ENCODE measurements at regions not wholly inside any gene's neighbourhood (a gene's known extent, or its start where the extent isn't known, plus 50 kb on each side); places are given as distances from the start of the nearest gene placed in this dataset.

GRCh38 chr6:40753675-40754448 is 166.7 kb upstream of the LRFN2 start:
- intact Hi-C loops (cut with micrococcal nuclease; ENCODE audit: unreplicated experiment) = no loop called here
- no peak overlapping the region for H3K4me3 ChIP-seq (ENCODE audit: low read depth, low read length, poor library complexity, severe bottlenecking)
- POLR2A ChIA-PET (ENCODE audit: low non-redundant PET) = no interaction called here

GRCh38 chr6:40753048-40753447 is 165.9 kb upstream of the LRFN2 start:
- intact Hi-C loops (cut with micrococcal nuclease; ENCODE audit: unreplicated experiment) = no loop called here
- ChIA-PET CTCF (no interaction called here), POLR2A (ENCODE audit: low non-redundant PET) (no interaction called here)
- Histone ChIP-seq H3K27ac (ENCODE audit: low read depth, low read length, poor library complexity, severe bottlenecking) (no peak overlapping the region), H3K4me1 (ENCODE audit: insufficient read depth, low read length, poor library complexity, severe bottlenecking) (no peaks in the 10 kb centered on the region), H3K36me3 (ENCODE audit: insufficient read depth, low read length, poor library complexity, severe bottlenecking) (no peaks in the 10 kb centered on the region), H3K4me3 (ENCODE audit: low read depth, low read length, poor library complexity, severe bottlenecking) (no peak overlapping the region), H3K9me3 (ENCODE audit: low read depth, low read length, poor library complexity, severe bottlenecking) (no peaks in the 10 kb centered on the region), H3K27me3 (replicated peaks; ENCODE audit: insufficient read depth, low read depth, low read length, poor library complexity) (no peaks in the 10 kb centered on the region)
- TF ChIP-seq CTCF (conservative IDR thresholded peaks at IDR 0.05; ENCODE audit: low read depth, low read length) = no peak
- TF ChIP-seq EZH2 (IDR thresholded peaks at IDR 0.05; ENCODE audit: borderline replicate concordance, low read depth, low read length, poor library complexity, severe bottlenecking) = no peak
- DNase-seq (ENCODE audit: low spot score) = no peak
- BruUV-seq (replicated peaks) = no TSS peak

More at GRCh38 chr6:40753675-40754448, 166.7 kb upstream of the LRFN2 start:
- no peak for TF ChIP-seq EZH2 (IDR thresholded peaks at IDR 0.05; ENCODE audit: borderline replicate concordance, low read depth, low read length, poor library complexity, severe bottlenecking)
- TF ChIP-seq CTCF (conservative IDR thresholded peaks at IDR 0.05; ENCODE audit: low read depth, low read length) = no peak
- DNase-seq (ENCODE audit: low spot score) = no peak
- CTCF ChIA-PET = no interaction called here
- Histone ChIP-seq H3K27me3 (replicated peaks; ENCODE audit: insufficient read depth, low read depth, low read length, poor library complexity) (no peaks in the 10 kb centered on the region), H3K36me3 (ENCODE audit: insufficient read depth, low read length, poor library complexity, severe bottlenecking) (no peaks in the 10 kb centered on the region), H3K9me3 (ENCODE audit: low read depth, low read length, poor library complexity, severe bottlenecking) (no peaks in the 10 kb centered on the region), H3K4me1 (ENCODE audit: insufficient read depth, low read length, poor library complexity, severe bottlenecking) (no peaks in the 10 kb centered on the region), H3K27ac (ENCODE audit: low read depth, low read length, poor library complexity, severe bottlenecking) (no peak overlapping the region)
- no TSS peak for BruUV-seq (replicated peaks)

GRCh38 chr6:40744835-40745234 is 157.7 kb upstream of the LRFN2 start:
- H3K36me3 ChIP-seq (ENCODE audit: insufficient read depth, low read length, poor library complexity, severe bottlenecking) = no peaks in the 10 kb centered on the region
- no peaks in the 10 kb centered on the region for H3K27me3 ChIP-seq (replicated peaks; ENCODE audit: insufficient read depth, low read depth, low read length, poor library complexity)
- H3K4me3 ChIP-seq (ENCODE audit: low read depth, low read length, poor library complexity, severe bottlenecking) = no peak overlapping the region
- intact Hi-C loops (cut with micrococcal nuclease; ENCODE audit: unreplicated experiment) = no loop called here
- no peaks in the 10 kb centered on the region for H3K4me1 ChIP-seq (ENCODE audit: insufficient read depth, low read length, poor library complexity, severe bottlenecking)
- BruUV-seq (replicated peaks) = no TSS peak
- no peak for TF ChIP-seq CTCF (conservative IDR thresholded peaks at IDR 0.05; ENCODE audit: low read depth, low read length)
- no peak for TF ChIP-seq EZH2 (IDR thresholded peaks at IDR 0.05; ENCODE audit: borderline replicate concordance, low read depth, low read length, poor library complexity, severe bottlenecking)
- no peak for DNase-seq (ENCODE audit: low spot score)
- POLR2A ChIA-PET (ENCODE audit: low non-redundant PET) = no interaction called here
- CTCF ChIA-PET = no interaction called here
- no peak overlapping the region for H3K27ac ChIP-seq (ENCODE audit: low read depth, low read length, poor library complexity, severe bottlenecking)
- H3K9me3 ChIP-seq (ENCODE audit: low read depth, low read length, poor library complexity, severe bottlenecking) = no peaks in the 10 kb centered on the region
